ENCODE measurements at regions not wholly inside any gene's neighbourhood (a gene's known extent, or its start where the extent isn't known, plus 50 kb on each side); places are given as distances from the start of the nearest gene placed in this dataset.

DNA sequence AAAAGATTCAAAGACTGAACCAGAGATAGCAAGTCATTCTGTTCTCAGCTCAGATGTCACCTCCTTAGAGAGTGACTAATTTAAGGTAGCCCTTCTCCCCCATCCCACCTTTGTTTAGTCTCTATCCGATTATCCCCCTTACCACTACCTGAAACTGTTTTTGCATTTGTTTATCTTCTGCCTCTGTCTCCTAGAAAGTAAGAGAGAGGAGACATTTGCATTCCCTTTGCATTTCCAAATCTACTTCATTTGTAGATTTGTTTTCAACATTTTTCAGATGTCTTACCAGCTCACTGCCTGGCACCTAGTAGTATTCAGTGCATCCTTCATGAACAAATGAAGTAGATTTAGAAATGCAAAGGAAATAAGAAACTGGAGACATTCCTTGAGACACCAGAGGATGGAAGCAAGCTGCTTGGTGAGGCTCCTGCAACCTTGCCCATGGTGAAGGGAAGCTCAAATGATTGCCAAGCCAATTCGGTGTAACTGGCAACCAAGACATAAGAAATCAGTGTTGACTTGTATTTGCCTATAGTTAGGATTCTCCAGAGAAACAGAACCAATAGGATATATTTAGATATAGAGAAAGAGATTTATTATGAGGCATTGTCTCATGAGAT is 385.7 kb downstream of the STK39 start:
- H3K79me2 ChIP-seq (replicated peaks; ENCODE audit: insufficient read depth, low read length), result no peaks in the 10 kb centered on the region
- H3K4me3 ChIP-seq (ENCODE audit: low read length), result no peak overlapping the region
- H2AFZ ChIP-seq (ENCODE audit: low read depth, low read length), result no peak overlapping the region
- no peaks in the 10 kb centered on the region for H3K27me3 ChIP-seq (ENCODE audit: insufficient read depth, low read depth, low read length)
- H3K9ac ChIP-seq (ENCODE audit: low read length), result no peak overlapping the region
- no peaks in the 10 kb centered on the region for H4K20me1 ChIP-seq (ENCODE audit: insufficient read depth)
- H3K36me3 ChIP-seq (ENCODE audit: insufficient read depth, low read length), result no peaks in the 10 kb centered on the region
- H3K9me3 ChIP-seq (ENCODE audit: low read length), result no peaks in the 10 kb centered on the region
- no peak for TF ChIP-seq POLR2AphosphoS5 (IDR thresholded peaks at IDR 0.05)
- no peak for TF ChIP-seq CTCF (IDR thresholded peaks at IDR 0.05; ENCODE audit: poor library complexity, severe bottlenecking)
- TF ChIP-seq EZH2 (IDR thresholded peaks at IDR 0.05; ENCODE audit: borderline replicate concordance, insufficient read depth, low read length, poor library complexity, severe bottlenecking), result no peak
- TF ChIP-seq REST (IDR thresholded peaks at IDR 0.05; ENCODE audit: borderline replicate concordance), result no peak
- TF ChIP-seq SMC3 (conservative IDR thresholded peaks at IDR 0.05; ENCODE audit: poor library complexity), result no peak
- TF ChIP-seq EP300 (conservative IDR thresholded peaks at IDR 0.05; ENCODE audit: poor library complexity, severe bottlenecking), result no peak
- no peak for TF ChIP-seq TAF1 (IDR thresholded peaks at IDR 0.05; ENCODE audit: low read depth)
- no peak for TF ChIP-seq MXI1 (conservative IDR thresholded peaks at IDR 0.05; ENCODE audit: poor library complexity, severe bottlenecking)
- no peak for TF ChIP-seq RAD21 (conservative IDR thresholded peaks at IDR 0.05)
- H3K4me2 ChIP-seq (ENCODE audit: low read length), result no peak overlapping the region
- no peak overlapping the region for H3K27ac ChIP-seq (ENCODE audit: low read length)
- peaks cover 9% of the 10 kb centered on the region for H3F3A ChIP-seq (ENCODE audit: insufficient read depth, low read length, poor library complexity, severe bottlenecking)
- H3K9me2 ChIP-seq (ENCODE audit: insufficient read depth, low read length), result no peaks in the 10 kb centered on the region

DNA sequence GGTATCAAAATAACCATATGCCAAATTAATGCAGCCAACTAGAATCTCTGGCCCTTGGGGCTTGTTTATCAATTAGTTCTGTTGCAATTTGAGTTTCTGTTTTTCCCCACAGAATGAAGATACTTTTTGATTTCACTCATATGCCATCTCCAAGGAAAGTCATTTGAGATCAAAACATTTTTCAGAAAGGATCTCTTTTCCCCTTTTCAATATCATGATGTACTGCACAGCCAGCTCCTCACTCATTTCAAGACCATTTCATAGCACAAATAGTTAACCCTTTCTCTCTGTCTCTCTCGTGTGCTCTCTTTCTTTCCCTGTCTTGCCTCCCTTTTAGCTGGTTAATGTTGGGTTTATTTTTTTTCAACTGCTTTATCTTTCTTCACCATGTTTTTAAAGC is 387.3 kb downstream of the STK39 start:
- H3K4me3 ChIP-seq (ENCODE audit: low read length), result no peak overlapping the region
- H3K4me2 ChIP-seq (ENCODE audit: low read length), result no peak overlapping the region
- H2AFZ ChIP-seq (ENCODE audit: low read depth, low read length), result no peak overlapping the region
- no peak overlapping the region for H3K9ac ChIP-seq (ENCODE audit: low read length)
- H3K36me3 ChIP-seq (ENCODE audit: insufficient read depth, low read length), result no peaks in the 10 kb centered on the region
- no peaks in the 10 kb centered on the region for H3K9me2 ChIP-seq (ENCODE audit: insufficient read depth, low read length)
- no peak for TF ChIP-seq EP300 (conservative IDR thresholded peaks at IDR 0.05; ENCODE audit: poor library complexity, severe bottlenecking)
- no peak for TF ChIP-seq CTCF (IDR thresholded peaks at IDR 0.05; ENCODE audit: poor library complexity, severe bottlenecking)
- TF ChIP-seq TAF1 (IDR thresholded peaks at IDR 0.05; ENCODE audit: low read depth), result no peak
- TF ChIP-seq REST (IDR thresholded peaks at IDR 0.05; ENCODE audit: borderline replicate concordance), result no peak
- TF ChIP-seq EZH2 (IDR thresholded peaks at IDR 0.05; ENCODE audit: borderline replicate concordance, insufficient read depth, low read length, poor library complexity, severe bottlenecking), result no peak
- TF ChIP-seq MXI1 (conservative IDR thresholded peaks at IDR 0.05; ENCODE audit: poor library complexity, severe bottlenecking), result no peak
- no peak for TF ChIP-seq RAD21 (conservative IDR thresholded peaks at IDR 0.05)
- no peak for TF ChIP-seq SMC3 (conservative IDR thresholded peaks at IDR 0.05; ENCODE audit: poor library complexity)
- TF ChIP-seq POLR2AphosphoS5 (IDR thresholded peaks at IDR 0.05), result no peak
- H3F3A ChIP-seq (ENCODE audit: insufficient read depth, low read length, poor library complexity, severe bottlenecking), result peaks cover 9% of the 10 kb centered on the region
- no peaks in the 10 kb centered on the region for H3K9me3 ChIP-seq (ENCODE audit: low read length)
- no peaks in the 10 kb centered on the region for H3K27me3 ChIP-seq (ENCODE audit: insufficient read depth, low read depth, low read length)
- no peak overlapping the region for H3K27ac ChIP-seq (ENCODE audit: low read length)
- H3K79me2 ChIP-seq (replicated peaks; ENCODE audit: insufficient read depth, low read length), result no peaks in the 10 kb centered on the region
- H4K20me1 ChIP-seq (ENCODE audit: insufficient read depth), result no peaks in the 10 kb centered on the region

Data from neural cell (in vitro differentiated cells).